ENCODE measurements at regions not wholly inside any gene's neighbourhood (a gene's known extent, or its start where the extent isn't known, plus 50 kb on each side); places are given as distances from the start of the nearest gene placed in this dataset.

DNA sequence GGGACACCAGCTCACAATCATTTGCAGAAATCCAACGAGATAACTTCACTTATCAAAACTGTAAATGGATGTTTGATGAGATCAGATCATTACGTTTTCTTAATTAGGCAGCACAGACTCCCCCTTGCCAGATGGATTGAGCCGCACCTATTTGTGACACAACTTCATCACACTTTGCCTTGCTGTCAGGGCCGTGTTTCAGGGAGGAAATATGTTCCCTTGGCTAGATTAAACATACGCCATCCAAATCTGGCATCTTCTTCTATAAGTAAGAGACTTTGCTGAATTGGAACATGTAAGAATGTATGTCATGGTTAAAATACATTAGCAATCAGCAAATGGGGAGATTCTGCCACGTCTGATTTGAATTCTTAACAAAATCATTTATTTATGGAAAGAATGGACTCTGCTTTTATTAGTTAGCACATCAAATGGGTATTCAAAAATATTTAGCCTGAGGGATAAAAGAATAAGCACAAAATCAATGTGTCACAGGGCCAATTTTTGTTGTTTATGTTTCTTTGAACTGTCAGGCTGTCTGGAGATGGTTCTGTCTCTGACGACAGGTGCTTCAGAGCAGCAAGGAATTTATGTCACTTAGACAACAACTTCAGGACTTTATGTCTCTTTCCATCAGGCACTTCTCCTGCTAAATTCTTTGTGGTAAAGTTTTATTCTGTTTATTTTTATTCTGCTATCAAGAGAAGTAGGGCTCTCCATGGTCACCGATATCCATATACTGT lies 326.1 kb upstream of the NCAM1 start:
- TF ChIP-seq FOXP2 (optimal IDR thresholded peaks at IDR 0.05; ENCODE audit: borderline replicate concordance, extremely low read depth, extremely low read length, insufficient read depth) (no peak), TAF1 (IDR thresholded peaks at IDR 0.05; ENCODE audit: borderline replicate concordance, insufficient read depth, low read length) (no peak), POLR2AphosphoS5 (IDR thresholded peaks at IDR 0.05; ENCODE audit: low read depth, low read length) (no peak), REST (IDR thresholded peaks at IDR 0.05; ENCODE audit: insufficient read depth in 1 of 2, low read depth in 2 of 2, low read length in 2 of 2) (no peak), SIN3A (IDR thresholded peaks at IDR 0.05; ENCODE audit: borderline replicate concordance, insufficient read depth, low read length) (no peak)

- no peak for TF ChIP-seq TAF1 (IDR thresholded peaks at IDR 0.05; ENCODE audit: borderline replicate concordance, insufficient read depth, low read length)
- no peak for TF ChIP-seq SIN3A (IDR thresholded peaks at IDR 0.05; ENCODE audit: borderline replicate concordance, insufficient read depth, low read length)
- no peak for TF ChIP-seq FOXP2 (optimal IDR thresholded peaks at IDR 0.05; ENCODE audit: borderline replicate concordance, extremely low read depth, extremely low read length, insufficient read depth)
- TF ChIP-seq POLR2AphosphoS5 (IDR thresholded peaks at IDR 0.05; ENCODE audit: low read depth, low read length), result no peak
- TF ChIP-seq REST (IDR thresholded peaks at IDR 0.05; ENCODE audit: insufficient read depth in 1 of 2, low read depth in 2 of 2, low read length in 2 of 2), result no peak
Measured at GRCh38 chr11:112637076-112637475, 324.1 kb upstream of the NCAM1 start.

GRCh38 chr11:112637876-112638275 lies 323.3 kb upstream of the NCAM1 start:
- TF ChIP-seq FOXP2 (optimal IDR thresholded peaks at IDR 0.05; ENCODE audit: borderline replicate concordance, extremely low read depth, extremely low read length, insufficient read depth) (no peak), POLR2AphosphoS5 (IDR thresholded peaks at IDR 0.05; ENCODE audit: low read depth, low read length) (no peak), TAF1 (IDR thresholded peaks at IDR 0.05; ENCODE audit: borderline replicate concordance, insufficient read depth, low read length) (no peak), REST (IDR thresholded peaks at IDR 0.05; ENCODE audit: insufficient read depth in 1 of 2, low read depth in 2 of 2, low read length in 2 of 2) (no peak), SIN3A (IDR thresholded peaks at IDR 0.05; ENCODE audit: borderline replicate concordance, insufficient read depth, low read length) (no peak)

DNA sequence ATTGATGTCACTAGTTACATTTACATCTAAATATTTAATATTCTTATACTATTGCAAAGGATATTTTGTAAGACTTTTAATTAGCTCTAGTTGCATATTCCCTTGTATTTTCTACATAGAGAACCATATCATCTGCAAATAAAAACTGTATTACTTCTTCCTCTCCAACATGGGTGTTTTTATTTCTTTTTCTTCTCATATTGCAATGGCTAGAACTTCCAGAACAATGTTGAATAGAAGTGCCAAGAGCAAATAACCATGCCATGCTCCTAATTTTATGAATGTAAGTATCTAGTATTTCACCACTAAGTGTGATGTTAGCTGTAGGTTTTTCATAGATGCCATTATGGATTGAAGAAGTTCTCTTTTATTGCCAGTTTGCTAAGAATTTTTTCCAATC lies 321.8 kb upstream of the NCAM1 start:
- TF ChIP-seq REST (IDR thresholded peaks at IDR 0.05; ENCODE audit: insufficient read depth in 1 of 2, low read depth in 2 of 2, low read length in 2 of 2), result no peak
- TF ChIP-seq FOXP2 (optimal IDR thresholded peaks at IDR 0.05; ENCODE audit: borderline replicate concordance, extremely low read depth, extremely low read length, insufficient read depth), result no peak
- no peak for TF ChIP-seq TAF1 (IDR thresholded peaks at IDR 0.05; ENCODE audit: borderline replicate concordance, insufficient read depth, low read length)
- no peak for TF ChIP-seq SIN3A (IDR thresholded peaks at IDR 0.05; ENCODE audit: borderline replicate concordance, insufficient read depth, low read length)
- TF ChIP-seq POLR2AphosphoS5 (IDR thresholded peaks at IDR 0.05; ENCODE audit: low read depth, low read length), result no peak
